ENCODE measurements at regions not wholly inside any gene's neighbourhood (a gene's known extent, or its start where the extent isn't known, plus 50 kb on each side); places are given as distances from the start of the nearest gene placed in this dataset.
"Not testable (repeated sequence)": the region's sequence is repeated elsewhere in the genome, so short reads cannot be mapped to it uniquely, and the experiment has no call there.

DNA sequence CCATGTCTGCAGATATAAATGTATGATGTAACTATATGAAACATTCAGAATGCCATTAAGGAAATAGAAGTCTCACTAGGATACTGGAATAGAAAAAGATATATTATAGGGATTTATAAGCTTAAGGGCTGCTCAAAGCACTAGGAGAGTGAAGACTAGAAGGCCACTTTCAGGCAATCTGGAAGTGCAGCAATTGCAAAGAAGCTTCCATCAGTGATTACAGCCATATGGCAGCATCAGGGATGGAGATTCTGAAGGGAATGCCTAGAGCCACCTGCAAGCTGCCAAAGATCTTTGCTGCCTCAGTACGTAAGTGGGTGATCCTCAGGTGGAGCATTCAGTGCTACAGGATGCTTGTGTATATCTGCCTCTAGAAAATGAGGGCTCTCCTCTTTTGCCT, 796.2 kb upstream of the EPHA7 start:
- DNase-seq = no peak

DNA sequence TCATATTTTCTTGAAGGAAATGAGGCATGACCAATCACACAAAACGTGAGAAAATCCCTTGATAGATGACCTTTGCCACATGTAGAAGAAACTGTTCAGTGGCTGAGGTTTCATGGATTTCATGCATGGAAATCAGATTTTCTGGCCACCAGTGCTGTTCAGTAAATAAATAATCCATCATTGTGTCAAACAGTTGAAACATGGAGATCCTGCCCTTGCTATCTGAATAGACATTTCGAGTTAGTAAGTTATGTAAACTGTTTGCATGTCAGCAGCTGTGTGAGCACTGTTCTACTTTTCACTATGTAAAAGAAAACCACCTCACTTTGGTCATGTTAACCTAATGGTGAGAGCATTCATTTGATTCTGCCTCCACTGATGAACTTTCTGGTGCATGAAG, 793.9 kb upstream of the EPHA7 start:
- DNase-seq = no peak

GRCh38 chr6:94196891-94197290, 777.5 kb upstream of the EPHA7 start:
- no peak for DNase-seq

GRCh38 chr6:94190030-94190429, 770.7 kb upstream of the EPHA7 start:
- DNase-seq = no peak

DNA sequence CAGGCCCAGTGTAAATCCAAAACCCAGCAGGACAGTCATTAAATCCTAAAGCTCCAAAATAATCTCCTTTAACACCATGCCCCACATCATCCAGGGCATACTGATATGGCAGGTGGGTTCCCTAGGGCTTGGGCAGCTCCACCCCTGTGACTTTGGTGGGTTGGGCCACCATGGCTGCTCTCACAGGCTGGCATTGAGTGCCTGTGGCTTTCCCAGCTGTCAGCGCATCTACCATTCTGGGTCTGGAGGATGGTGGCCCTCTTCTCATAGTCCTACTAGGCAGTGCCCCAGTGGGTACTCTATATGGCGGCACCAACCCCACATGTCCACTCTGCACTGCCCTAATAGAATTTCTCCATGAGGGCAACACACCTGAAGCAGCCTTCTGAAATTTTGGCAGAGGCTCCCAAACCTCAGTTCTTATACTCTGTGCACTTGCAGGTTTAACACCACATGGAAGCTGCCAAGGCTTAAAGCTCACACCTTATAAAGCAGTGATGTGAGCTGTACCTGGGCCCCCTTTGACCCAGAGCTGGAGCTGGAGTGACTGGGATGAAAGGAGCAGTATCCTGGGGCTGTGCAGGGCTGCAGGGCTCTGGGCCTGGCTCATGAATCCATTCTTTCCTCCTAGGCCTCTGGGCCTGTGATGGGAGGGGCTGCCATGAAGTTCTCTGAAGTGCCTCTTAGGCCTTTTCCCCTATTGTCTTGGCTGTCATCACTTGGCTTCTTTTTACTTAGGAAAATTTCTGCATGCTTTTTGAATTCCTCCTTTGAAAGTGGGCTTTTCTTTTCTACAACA, 765.5 kb upstream of the EPHA7 start:
- DNase-seq = no peak

- no peak for DNase-seq
Observed at GRCh38 chr6:94177429-94177828, 758.1 kb upstream of the EPHA7 start.

DNA sequence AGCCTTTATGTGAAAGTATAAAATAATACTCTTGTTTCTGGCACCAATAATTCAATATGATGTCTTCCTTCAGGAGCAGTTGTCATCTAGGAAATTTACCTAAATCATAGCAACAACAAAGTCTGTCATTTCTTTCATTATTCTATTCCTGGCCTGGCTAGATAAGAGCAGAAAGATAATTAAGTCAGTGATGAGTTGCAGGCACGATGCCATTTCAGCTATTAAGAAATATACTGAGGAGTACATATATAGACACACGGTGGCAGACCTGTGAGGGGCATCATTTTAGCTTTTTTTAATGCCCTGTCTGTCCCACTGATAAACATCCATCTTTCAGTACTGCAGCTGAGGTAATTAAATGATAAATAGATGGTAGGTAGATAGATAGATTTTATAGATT, 756.1 kb upstream of the EPHA7 start:
- DNase-seq = peak; percentile 29

DNA sequence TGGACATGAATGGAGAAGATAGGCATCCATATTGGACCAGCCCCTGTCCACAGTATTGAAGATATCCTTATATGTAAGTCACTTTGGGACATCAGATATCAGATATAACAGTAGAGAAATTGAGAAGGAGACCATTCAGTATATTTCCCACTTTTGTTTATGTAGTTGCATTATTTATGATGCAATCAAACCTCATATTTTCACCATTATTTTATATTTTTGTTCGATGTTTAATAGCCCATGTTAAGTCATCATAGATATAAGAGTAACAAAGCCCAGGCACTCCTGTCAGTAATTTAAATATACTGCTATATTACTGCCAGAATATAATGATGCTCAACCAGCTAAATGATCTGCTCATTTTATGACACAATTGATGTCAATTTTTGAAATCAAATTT, 744.5 kb upstream of the EPHA7 start:
- no peak for DNase-seq

- no peak for DNase-seq
Observed at GRCh38 chr6:94150886-94151285, 731.5 kb upstream of the EPHA7 start.

DNA sequence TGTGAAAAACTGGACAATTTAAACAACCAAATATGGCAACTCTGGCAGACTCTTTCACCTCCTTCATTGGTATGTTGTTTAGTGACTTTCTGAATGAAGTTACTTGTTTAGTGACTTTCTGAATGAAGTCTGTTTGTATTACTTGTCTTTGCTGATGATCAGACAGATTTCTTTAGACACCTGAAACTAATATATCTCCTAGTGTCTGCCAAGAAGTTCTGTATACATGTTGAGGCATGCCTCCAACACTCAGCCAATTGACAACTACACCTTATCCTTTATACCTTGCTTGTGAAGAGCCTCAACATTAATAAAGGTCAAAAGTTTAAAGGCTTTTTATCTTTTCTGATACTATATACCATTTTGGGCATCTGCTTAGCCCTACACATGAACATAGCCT, 725.4 kb upstream of the EPHA7 start:
- DNase-seq = no peak

GRCh38 chr6:94137178-94137577, 717.8 kb upstream of the EPHA7 start:
- DNase-seq = not testable (repeated sequence)

- DNase-seq = no peak
Observed at GRCh38 chr6:94133106-94133505, 713.7 kb upstream of the EPHA7 start.

- DNase-seq = no peak
Observed at GRCh38 chr6:94131271-94131670, 711.9 kb upstream of the EPHA7 start.

DNA sequence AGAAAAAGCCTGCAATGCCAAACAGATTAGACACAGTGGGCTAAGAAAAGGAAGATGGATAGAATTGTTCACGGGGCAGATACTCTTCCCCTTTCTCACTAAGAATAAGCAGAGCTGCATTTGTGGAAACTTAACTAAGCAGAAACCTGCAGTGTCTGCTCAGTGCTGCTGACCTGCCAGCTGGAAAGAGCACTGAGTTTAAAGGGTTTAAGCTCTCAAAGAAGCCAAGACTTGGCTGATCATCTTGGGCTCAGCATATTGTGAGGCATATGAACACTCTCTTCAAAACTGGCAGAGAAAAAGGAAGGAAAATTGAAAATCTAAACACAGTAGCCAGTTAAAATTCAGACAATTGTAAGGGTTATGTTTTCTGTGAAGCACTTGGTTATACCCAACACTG, 711.1 kb upstream of the EPHA7 start:
- DNase-seq = no peak

- no peak for DNase-seq
Observed at GRCh38 chr6:94129926-94130325, 710.6 kb upstream of the EPHA7 start.

- DNase-seq = no peak
Observed at GRCh38 chr6:94127716-94128115, 708.4 kb upstream of the EPHA7 start.

DNA sequence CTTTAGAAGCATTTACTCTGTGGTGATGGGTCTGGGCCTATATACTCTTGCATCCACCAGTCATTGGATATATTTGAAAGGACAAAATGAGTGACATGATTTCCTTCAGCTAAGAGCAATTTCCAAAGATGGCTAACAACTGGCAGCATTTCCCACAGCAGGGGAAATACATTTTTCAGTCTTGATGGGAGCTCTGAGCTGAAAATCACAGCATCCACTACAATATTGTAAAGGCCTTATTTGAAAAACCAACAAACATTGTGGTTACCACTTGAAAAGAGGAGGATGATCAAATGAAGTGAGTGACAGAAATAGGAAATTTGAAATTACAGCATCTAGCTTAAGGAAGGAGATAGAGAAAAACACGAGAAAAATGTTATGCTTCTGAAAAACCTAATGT, 705.0 kb upstream of the EPHA7 start:
- no peak for DNase-seq

DNA sequence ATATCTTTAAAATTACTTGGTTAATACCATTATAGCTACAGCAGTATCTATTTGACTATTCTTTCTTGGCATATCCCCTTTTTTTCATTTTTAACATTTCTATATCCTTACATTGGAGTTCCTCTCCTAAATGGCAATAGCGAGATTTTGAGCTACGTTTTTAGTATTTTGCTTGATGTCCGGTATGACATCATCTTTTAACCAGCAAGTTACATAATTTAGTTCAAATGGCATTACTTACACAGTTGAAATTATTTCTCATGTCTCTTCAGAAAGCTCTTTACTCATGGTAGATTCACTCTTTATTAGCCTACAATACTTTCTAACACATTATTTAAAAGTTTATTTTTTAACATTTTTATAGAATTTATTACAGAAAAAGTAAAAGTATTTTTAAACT, 701.7 kb upstream of the EPHA7 start:
- DNase-seq = no peak

- no peak for DNase-seq
Observed at GRCh38 chr6:94099072-94099471, 679.7 kb upstream of the EPHA7 start.

GRCh38 chr6:94095961-94096360, 676.6 kb upstream of the EPHA7 start:
- DNase-seq = no peak

DNA sequence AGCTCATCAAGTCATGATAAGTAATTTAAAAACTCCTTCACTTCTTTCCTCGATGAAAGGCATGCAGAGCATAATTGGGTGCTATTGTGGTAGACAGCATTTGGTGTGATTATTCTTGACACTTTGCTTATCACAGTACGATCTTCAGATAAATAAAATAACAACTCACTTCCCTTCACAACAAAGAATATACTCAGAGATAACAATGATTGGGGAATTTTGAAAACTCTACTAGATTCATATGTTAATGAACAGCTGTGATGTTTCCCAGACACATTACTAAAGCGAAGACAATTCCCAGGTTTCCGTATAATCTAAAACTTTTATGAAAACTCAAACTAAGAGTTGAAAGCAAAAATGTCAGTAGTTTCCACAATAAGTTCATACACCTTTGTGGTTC, 670.6 kb upstream of the EPHA7 start:
- DNase-seq = no peak

- no peak for DNase-seq
Observed at GRCh38 chr6:94088870-94089269, 669.5 kb upstream of the EPHA7 start.

- no peak for DNase-seq
Observed at GRCh38 chr6:94074764-94075163, 655.4 kb upstream of the EPHA7 start.

- DNase-seq = no peak
Observed at GRCh38 chr6:94071835-94072234, 652.5 kb upstream of the EPHA7 start.

DNA sequence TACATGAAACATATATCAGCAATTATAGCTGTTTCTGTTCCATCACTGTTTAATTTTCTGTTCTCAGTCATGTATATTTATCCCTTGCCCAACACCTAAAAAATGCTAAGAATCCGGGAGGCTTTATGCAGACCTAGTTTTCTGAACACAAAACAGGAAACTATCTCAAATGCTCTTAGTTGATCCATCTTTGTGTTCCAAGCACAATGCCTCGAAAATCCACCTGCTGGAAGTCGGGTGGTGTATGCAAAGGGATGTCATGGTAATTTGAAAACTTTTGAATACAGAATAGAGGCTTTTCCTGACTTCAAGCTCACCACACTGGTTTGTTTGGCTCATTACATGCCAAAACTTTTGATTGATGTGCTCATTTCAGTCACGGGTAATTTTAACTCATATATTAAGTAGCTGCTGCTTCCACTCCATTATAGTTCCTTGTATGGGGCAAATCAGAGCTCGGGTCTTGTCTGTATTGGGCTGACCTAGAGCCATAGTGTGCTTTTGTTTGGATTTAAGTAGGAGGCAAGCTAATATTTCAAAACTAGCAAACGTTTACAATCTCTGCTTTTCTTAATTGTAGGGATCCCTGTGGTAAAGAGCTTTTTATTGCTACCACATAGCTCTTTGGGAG, 646.5 kb upstream of the EPHA7 start:
- DNase-seq = no peak
